Loucy (cell line): ENCODE measurements at regions not wholly inside any gene's neighbourhood (a gene's known extent, or its start where the extent isn't known, plus 50 kb on each side); places are given as distances from the start of the nearest gene placed in this dataset.

Experiments used
- H2AFZ ChIP-seq: fragments of 200-600 bp; sonication (generic); 2 replicates; pipeline ENCODE4 v1.6.0; 2016; ENCODE audit warnings: antibody characterized with exemption, mild to moderate bottlenecking, low read length, moderate library complexity
- H3F3A ChIP-seq: fragments of 200-600 bp; 2 replicates; pipeline ENCODE4 v1.6.0; 2016; ENCODE audit warnings: antibody characterized with exemption, low read depth, mild to moderate bottlenecking
- H3K27me3 ChIP-seq: fragments of 200-600 bp; sonication (generic); 2 replicates; pipeline ENCODE4 v1.6.1; 2014; ENCODE audit warnings: low read length, mild to moderate bottlenecking; ENCODE audit not compliant: insufficient read depth, poor library complexity, severe bottlenecking
- H3K36me3 ChIP-seq: fragments of 200-600 bp; sonication (generic); 2 replicates; pipeline ENCODE4 v1.6.1; 2016; ENCODE audit warnings: low read length; ENCODE audit not compliant: insufficient read depth
- H3K4me1 ChIP-seq: fragments of 200-600 bp; sonication (generic); 2 replicates; pipeline ENCODE4 v1.5.1; 2014; ENCODE audit warnings: low read length, mild to moderate bottlenecking; ENCODE audit not compliant: insufficient read depth, poor library complexity, severe bottlenecking
- H3K4me2 ChIP-seq: fragments of 200-600 bp; sonication (generic); 2 replicates; pipeline ENCODE4 v1.6.0; 2014; ENCODE audit warnings: antibody characterized with exemption, low read length, low read depth, mild to moderate bottlenecking; ENCODE audit not compliant: poor library complexity, severe bottlenecking
- H3K4me3 ChIP-seq: fragments of 200-600 bp; sonication (generic); 2 replicates; pipeline ENCODE4 v1.5.1; 2014; ENCODE audit warnings: low read length, mild to moderate bottlenecking, mixed read lengths; ENCODE audit not compliant: poor library complexity, severe bottlenecking
- H3K79me2 ChIP-seq: fragments of 200-600 bp; sonication (generic); 2 replicates; pipeline ENCODE4 v1.6.1; 2014; ENCODE audit warnings: low read length; ENCODE audit not compliant: insufficient read depth
- H3K9ac ChIP-seq: fragments of 200-600 bp; sonication (generic); 2 replicates; pipeline ENCODE4 v1.6.0; 2014; ENCODE audit warnings: mild to moderate bottlenecking, low read depth, low read length, moderate library complexity; ENCODE audit not compliant: poor library complexity, severe bottlenecking
- H3K9me2 ChIP-seq: fragments of 200-600 bp; sonication (generic); replicated peaks from 2 replicates; pipeline ENCODE4 v1.6.1; 2016; ENCODE audit warnings: low read depth, low read length, mixed read lengths
- H3K9me3 ChIP-seq: fragments of 200-600 bp; sonication (generic); 2 replicates; pipeline ENCODE4 v1.6.1; 2014; ENCODE audit warnings: mild to moderate bottlenecking, antibody characterized with exemption, low read length, low read depth; ENCODE audit not compliant: insufficient read depth
- H4K20me1 ChIP-seq: fragments of 200-600 bp; sonication (generic); 2 replicates; pipeline ENCODE4 v1.6.0; 2014; ENCODE audit warnings: antibody characterized with exemption, low read length, mild to moderate bottlenecking; ENCODE audit not compliant: insufficient read depth, poor library complexity, severe bottlenecking
- EZH2phosphoT487 ChIP-seq: fragments of 200-600 bp; IDR thresholded peaks from 2 replicates; pipeline ENCODE4 v1.6.1; 2018; ENCODE audit warnings: antibody characterized with exemption, mild to moderate bottlenecking, moderate library complexity, borderline replicate concordance
- TF ChIP-seq, protein P1 (sequence below): fragments of 200-600 bp; sonication (generic); conservative IDR thresholded peaks from 2 replicates; pipeline ENCODE4 v1.5.1; 2014; ENCODE audit warnings: mild to moderate bottlenecking, antibody characterized with exemption, low read length

- H3K27me3 ChIP-seq, result no peaks in the 10 kb centered on the region
- no peak overlapping the region for H3K9ac ChIP-seq
- H2AFZ ChIP-seq, result no peak overlapping the region
- H3K4me1 ChIP-seq, result no peaks in the 10 kb centered on the region
- no peak for TF ChIP-seq EZH2phosphoT487
- TF ChIP-seq, protein P1, sequence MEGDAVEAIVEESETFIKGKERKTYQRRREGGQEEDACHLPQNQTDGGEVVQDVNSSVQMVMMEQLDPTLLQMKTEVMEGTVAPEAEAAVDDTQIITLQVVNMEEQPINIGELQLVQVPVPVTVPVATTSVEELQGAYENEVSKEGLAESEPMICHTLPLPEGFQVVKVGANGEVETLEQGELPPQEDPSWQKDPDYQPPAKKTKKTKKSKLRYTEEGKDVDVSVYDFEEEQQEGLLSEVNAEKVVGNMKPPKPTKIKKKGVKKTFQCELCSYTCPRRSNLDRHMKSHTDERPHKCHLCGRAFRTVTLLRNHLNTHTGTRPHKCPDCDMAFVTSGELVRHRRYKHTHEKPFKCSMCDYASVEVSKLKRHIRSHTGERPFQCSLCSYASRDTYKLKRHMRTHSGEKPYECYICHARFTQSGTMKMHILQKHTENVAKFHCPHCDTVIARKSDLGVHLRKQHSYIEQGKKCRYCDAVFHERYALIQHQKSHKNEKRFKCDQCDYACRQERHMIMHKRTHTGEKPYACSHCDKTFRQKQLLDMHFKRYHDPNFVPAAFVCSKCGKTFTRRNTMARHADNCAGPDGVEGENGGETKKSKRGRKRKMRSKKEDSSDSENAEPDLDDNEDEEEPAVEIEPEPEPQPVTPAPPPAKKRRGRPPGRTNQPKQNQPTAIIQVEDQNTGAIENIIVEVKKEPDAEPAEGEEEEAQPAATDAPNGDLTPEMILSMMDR, result no peak
- H3F3A ChIP-seq, result no peaks in the 10 kb centered on the region
- no peaks in the 10 kb centered on the region for H3K36me3 ChIP-seq
- H3K4me2 ChIP-seq, result no peak overlapping the region
- no peaks in the 10 kb centered on the region for H4K20me1 ChIP-seq
- H3K4me3 ChIP-seq, result no peak overlapping the region
- H3K9me2 ChIP-seq, result no peaks in the 10 kb centered on the region
- H3K79me2 ChIP-seq, result no peaks in the 10 kb centered on the region
- H3K9me3 ChIP-seq, result no peaks in the 10 kb centered on the region; the same call in 1 of the 2 replicates
These were observed 288.6 kb upstream of the NR3C2 start for GRCh38 chr4:148730766-148731165.

- Histone ChIP-seq H3K9ac (no peak overlapping the region), H3K79me2 (no peaks in the 10 kb centered on the region), H3K4me1 (no peaks in the 10 kb centered on the region), H2AFZ (no peak overlapping the region), H3K9me3 (no peaks in the 10 kb centered on the region; the same call in 1 of the 2 replicates), H3K9me2 (no peaks in the 10 kb centered on the region), H3K27me3 (no peaks in the 10 kb centered on the region), H3K36me3 (no peaks in the 10 kb centered on the region), H4K20me1 (no peaks in the 10 kb centered on the region), H3K4me3 (no peak overlapping the region), H3K4me2 (no peak overlapping the region), H3F3A (no peaks in the 10 kb centered on the region)
- no peak for TF ChIP-seq EZH2phosphoT487
- TF ChIP-seq, protein P1, result no peak
These were observed 287.9 kb upstream of the NR3C2 start for GRCh38 chr4:148730082-148730640.

DNA sequence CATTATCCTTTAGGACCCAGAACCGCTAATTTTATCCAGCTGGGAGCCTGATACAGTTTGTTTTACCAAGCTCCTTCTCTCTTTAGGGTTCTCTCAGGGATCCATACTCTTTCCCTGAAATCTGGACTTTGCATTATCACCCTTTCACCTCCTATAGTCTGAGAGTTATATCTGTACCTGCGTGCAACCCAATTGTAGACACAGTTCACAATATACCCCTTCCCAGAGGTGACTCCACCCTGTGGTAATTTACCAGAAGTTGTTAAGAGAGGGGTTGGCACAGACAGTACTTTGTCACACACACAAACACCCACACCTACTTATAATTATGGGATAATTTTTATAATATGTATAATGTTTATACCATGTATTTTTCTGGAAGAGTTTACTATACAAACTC lies 275.8 kb upstream of the NR3C2 start:
- H3F3A ChIP-seq, result no peaks in the 10 kb centered on the region
- no peaks in the 10 kb centered on the region for H3K4me1 ChIP-seq
- H3K9me3 ChIP-seq, result no peaks in the 10 kb centered on the region
- H3K36me3 ChIP-seq, result no peaks in the 10 kb centered on the region
- H3K4me2 ChIP-seq, result no peak overlapping the region
- no peak overlapping the region for H3K9ac ChIP-seq
- H3K79me2 ChIP-seq, result no peaks in the 10 kb centered on the region
- H3K9me2 ChIP-seq, result no peaks in the 10 kb centered on the region
- H3K4me3 ChIP-seq, result no peak overlapping the region
- H4K20me1 ChIP-seq, result no peaks in the 10 kb centered on the region
- no peak overlapping the region for H2AFZ ChIP-seq
- no peaks in the 10 kb centered on the region for H3K27me3 ChIP-seq
- TF ChIP-seq EZH2phosphoT487, result no peak
- TF ChIP-seq, protein P1, result no peak
